RWPE2 (cell line): ENCODE measurements at regions not wholly inside any gene's neighbourhood (a gene's known extent, or its start where the extent isn't known, plus 50 kb on each side); places are given as distances from the start of the nearest gene placed in this dataset.

Experiments used
- ATAC-seq: fragments of 200-7000 bp; cut with Tn5 transposase; 3 replicates; pipeline ENCODE4 v1.9.1; 2021; ENCODE audit warnings: low read depth
- DNase-seq: peaks from one replicate; pipeline ENCODE4 v3.0.0-alpha.2; 2020; ENCODE audit warnings: low spot score
- H3K27ac ChIP-seq: fragments of 450-650 bp; 2 replicates; pipeline ENCODE4 v1.5.1; 2017; ENCODE audit warnings: mild to moderate bottlenecking; ENCODE audit not compliant: poor library complexity, severe bottlenecking
- H3K27me3 ChIP-seq: fragments of 250-450 bp; sonication (Bioruptor Pico); 2 replicates; pipeline ENCODE4 v1.5.1; 2021; ENCODE audit warnings: mild to moderate bottlenecking, moderate library complexity; ENCODE audit not compliant: insufficient read depth, poor library complexity, severe bottlenecking
- H3K36me3 ChIP-seq: fragments of 250-450 bp; sonication (Bioruptor Pico); 2 replicates; pipeline ENCODE4 v1.5.1; 2020; ENCODE audit warnings: low read depth, mild to moderate bottlenecking, moderate library complexity
- H3K4me1 ChIP-seq: fragments of 250-450 bp; sonication (Bioruptor Pico); 2 replicates; pipeline ENCODE4 v1.5.1; 2021; ENCODE audit warnings: mild to moderate bottlenecking, moderate library complexity; ENCODE audit not compliant: insufficient read depth, poor library complexity, severe bottlenecking
- H3K4me3 ChIP-seq: fragments of 250-450 bp; sonication (Bioruptor Pico); 2 replicates; pipeline ENCODE4 v1.5.1; 2021; ENCODE audit warnings: mild to moderate bottlenecking, moderate library complexity; ENCODE audit not compliant: severe bottlenecking
- H3K9me3 ChIP-seq: fragments of 250-450 bp; sonication (Bioruptor Pico); 2 replicates; pipeline ENCODE4 v1.5.1; 2021; ENCODE audit warnings: mild to moderate bottlenecking, moderate library complexity; ENCODE audit not compliant: severe bottlenecking
- CTCF ChIP-seq: fragments of 450-650 bp; IDR thresholded peaks from one replicate; pipeline ENCODE4 v1.5.1; 2017; ENCODE audit warnings: mild to moderate bottlenecking, moderate library complexity; ENCODE audit not compliant: poor library complexity, severe bottlenecking

- Histone ChIP-seq H3K27ac (no peak overlapping the region), H3K27me3 (no peaks in the 10 kb centered on the region), H3K9me3 (no peaks in the 10 kb centered on the region), H3K4me3 (no peak overlapping the region), H3K36me3 (no peaks in the 10 kb centered on the region), H3K4me1 (no peaks in the 10 kb centered on the region)
- no peak for TF ChIP-seq CTCF
- ATAC-seq, result no peak
- no peak for DNase-seq
Measured at GRCh38 chr2:226603606-226604005, 196.0 kb downstream of the IRS1 start.

- DNase-seq (no peak), ATAC-seq (no peak)
- Histone ChIP-seq H3K27ac (no peak overlapping the region), H3K36me3 (no peaks in the 10 kb centered on the region), H3K4me3 (no peak overlapping the region), H3K4me1 (no peaks in the 10 kb centered on the region), H3K27me3 (no peaks in the 10 kb centered on the region), H3K9me3 (no peaks in the 10 kb centered on the region)
- no peak for TF ChIP-seq CTCF
Measured at GRCh38 chr2:226601881-226602662, 197.5 kb downstream of the IRS1 start.

GRCh38 chr2:226600802-226601201 is 198.8 kb downstream of the IRS1 start:
- DNase-seq, result no peak
- TF ChIP-seq CTCF, result no peak
- no peaks in the 10 kb centered on the region for H3K4me1 ChIP-seq

GRCh38 chr2:226600184-226600583 is 199.4 kb downstream of the IRS1 start:
- no peaks in the 10 kb centered on the region for H3K4me1 ChIP-seq
- no peaks in the 10 kb centered on the region for H3K36me3 ChIP-seq
- H3K9me3 ChIP-seq, result no peaks in the 10 kb centered on the region
- no peak for TF ChIP-seq CTCF
- H3K27me3 ChIP-seq, result no peaks in the 10 kb centered on the region
- DNase-seq (no peak), ATAC-seq (no peak)
- no peak overlapping the region for H3K27ac ChIP-seq
- H3K4me3 ChIP-seq, result no peak overlapping the region

More at GRCh38 chr2:226600802-226601201, 198.8 kb downstream of the IRS1 start:
- Histone ChIP-seq H3K4me3 (no peak overlapping the region), H3K27ac (no peak overlapping the region), H3K36me3 (no peaks in the 10 kb centered on the region), H3K9me3 (no peaks in the 10 kb centered on the region), H3K27me3 (no peaks in the 10 kb centered on the region)
- no peak for ATAC-seq

- Histone ChIP-seq H3K36me3 (no peaks in the 10 kb centered on the region), H3K9me3 (peaks cover 11% of the 10 kb centered on the region), H3K4me1 (peaks cover 7% of the 10 kb centered on the region), H3K4me3 (no peak overlapping the region), H3K27me3 (no peaks in the 10 kb centered on the region), H3K27ac (no peak overlapping the region)
- no peak for ATAC-seq
- TF ChIP-seq CTCF, result no peak
- no peak for DNase-seq
Measured at GRCh38 chr2:226589043-226589442, 210.6 kb downstream of the IRS1 start.
